PC-3 (cell line): ENCODE measurements at regions not wholly inside any gene's neighbourhood (a gene's known extent, or its start where the extent isn't known, plus 50 kb on each side); places are given as distances from the start of the nearest gene placed in this dataset.

Experiments used
- ATAC-seq: fragments of 200-7000 bp; cut with Tn5 transposase; 2 replicates; pipeline ENCODE4 v1.9.1; 2020; ENCODE audit warnings: mild to moderate bottlenecking, moderate library complexity
- BruUV-seq: library from RNA; stranded (reverse); fragments of 400-500 nt; replicated peaks from 2 replicates; lab custom pipeline; 2021; lab: Mats Ljungman, UMichigan
- CTCF ChIA-PET: fragments of 300-600 bp; sonication (Branson Sonifier 250); formaldehyde crosslinking; loops from one replicate; lab custom pipeline; 2022; ENCODE audit warnings: antibody characterized with exemption; lab: Charles Lee
- POLR2A ChIA-PET: fragments of 300-600 bp; sonication (Branson Sonifier 250); formaldehyde crosslinking; loops from one replicate; lab custom pipeline; 2022; ENCODE audit warnings: antibody characterized with exemption; ENCODE audit not compliant: unreplicated experiment; lab: Charles Lee
- DNase-seq: peaks from one replicate; pipeline ENCODE4 v3.0.0-alpha.2; 2015
- H2AFZ ChIP-seq: fragments of 300-600 bp; sonication (generic); 2 replicates; pipeline ENCODE4 v1.6.0; 2016; ENCODE audit warnings: antibody characterized with exemption, low read length
- H3F3A ChIP-seq: fragments of 300-600 bp; sonication (generic); one replicate; pipeline ENCODE4 v1.6.0; 2017; ENCODE audit warnings: antibody characterized with exemption, low read length, control low read depth, mild to moderate bottlenecking; ENCODE audit not compliant: unreplicated experiment
- H3K27ac ChIP-seq: fragments of 300-600 bp; sonication (generic); 2 replicates; pipeline ENCODE4 v1.5.1; 2016; ENCODE audit warnings: mild to moderate bottlenecking, low read length
- H3K27me3 ChIP-seq: fragments of 300-600 bp; sonication (generic); 2 replicates; pipeline ENCODE4 v1.6.1; 2016; ENCODE audit warnings: low read length, mixed read lengths
- H3K36me3 ChIP-seq: fragments of 300-600 bp; sonication (generic); 2 replicates; pipeline ENCODE4 v1.6.1; 2016; ENCODE audit warnings: low read depth, mixed run types, low read length, mixed read lengths
- H3K4me1 ChIP-seq: fragments of 300-600 bp; sonication (generic); 2 replicates; pipeline ENCODE4 v1.5.1; 2016; ENCODE audit warnings: low read length; ENCODE audit not compliant: insufficient read depth
- H3K4me2 ChIP-seq: fragments of 300-600 bp; sonication (generic); 2 replicates; pipeline ENCODE4 v1.6.0; 2016; ENCODE audit warnings: low read length
- H3K4me3 ChIP-seq: fragments of 300-600 bp; sonication (generic); 2 replicates; pipeline ENCODE4 v1.5.1; 2016; ENCODE audit warnings: mild to moderate bottlenecking, low read length, mixed read lengths
- H3K79me2 ChIP-seq: fragments of 300-600 bp; sonication (generic); 2 replicates; pipeline ENCODE4 v1.6.1; 2017; ENCODE audit warnings: low read length, mixed read lengths
- H3K9ac ChIP-seq: fragments of 300-600 bp; sonication (generic); 2 replicates; pipeline ENCODE4 v1.6.0; 2016; ENCODE audit warnings: mild to moderate bottlenecking, low read length
- H3K9me2 ChIP-seq: fragments of 300-600 bp; sonication (generic); replicated peaks from 2 replicates; pipeline ENCODE4 v1.6.1; 2016; ENCODE audit warnings: mixed run types, low read length, mixed read lengths
- H3K9me3 ChIP-seq: fragments of 300-600 bp; sonication (generic); 2 replicates; pipeline ENCODE4 v1.6.1; 2016; ENCODE audit warnings: low read length, mixed read lengths
- H4K20me1 ChIP-seq: fragments of 300-600 bp; sonication (generic); 2 replicates; pipeline ENCODE4 v1.6.1; 2016; ENCODE audit warnings: low read length, mixed read lengths
- CTCF ChIP-seq: fragments of 300-600 bp; sonication (generic); conservative IDR thresholded peaks from 2 replicates; pipeline ENCODE4 v1.5.1; 2017; ENCODE audit warnings: antibody characterized with exemption, low read depth, mild to moderate bottlenecking, low read length
- EZH2 ChIP-seq: fragments of 300-600 bp; sonication (generic); IDR thresholded peaks from one replicate; pipeline ENCODE4 v1.6.1; 2017; ENCODE audit warnings: antibody characterized with exemption, mild to moderate bottlenecking, low read length; ENCODE audit not compliant: unreplicated experiment
- EZH2phosphoT487 ChIP-seq: fragments of 300-600 bp; sonication (generic); IDR thresholded peaks from 2 replicates; pipeline ENCODE4 v1.6.1; 2018; ENCODE audit warnings: mild to moderate bottlenecking, antibody characterized with exemption, low read length, borderline replicate concordance
- intact Hi-C: fragments of 100-400 bp; cut with micrococcal nuclease; formaldehyde crosslinking; loops from 2 replicates; pipeline ENCODE4 v1.9.0; 2023

GRCh38 chr7:37504801-37505200, 56.1 kb upstream of the ELMO1 start:
- Histone ChIP-seq H3K4me3 (no peak overlapping the region), H3K4me1 (no peaks in the 10 kb centered on the region), H3F3A (no peaks in the 10 kb centered on the region), H3K9ac (no peak overlapping the region), H3K79me2 (no peaks in the 10 kb centered on the region), H2AFZ (no peak overlapping the region), H3K27me3 (no peaks in the 10 kb centered on the region), H4K20me1 (no peaks in the 10 kb centered on the region), H3K9me2 (no peaks in the 10 kb centered on the region), H3K9me3 (no peaks in the 10 kb centered on the region), H3K27ac (no peak overlapping the region), H3K36me3 (no peaks in the 10 kb centered on the region), H3K4me2 (no peak overlapping the region)
- BruUV-seq: no TSS peak
- TF ChIP-seq CTCF (no peak), EZH2 (no peak), EZH2phosphoT487 (no peak)
- CTCF ChIA-PET: no interaction called here
- POLR2A ChIA-PET: no interaction called here
- intact Hi-C loops: no loop called here
- ATAC-seq: no peak
- no peak for DNase-seq

GRCh38 chr7:37505750-37506353, 57.2 kb upstream of the ELMO1 start:
- H3K79me2 ChIP-seq: no peaks in the 10 kb centered on the region
- H3K27me3 ChIP-seq: no peaks in the 10 kb centered on the region
- H3K27ac ChIP-seq: no peak overlapping the region
- no peaks in the 10 kb centered on the region for H3K9me3 ChIP-seq
- DNase-seq (no peak), ATAC-seq (no peak)
- CTCF ChIA-PET: no interaction called here
- no peak overlapping the region for H3K4me3 ChIP-seq
- H3K4me2 ChIP-seq: no peak overlapping the region
- intact Hi-C loops: no loop called here
- H4K20me1 ChIP-seq: no peaks in the 10 kb centered on the region
- no peak overlapping the region for H3K9ac ChIP-seq
- H3K36me3 ChIP-seq: no peaks in the 10 kb centered on the region; the same call in 1 of the 2 replicates
- POLR2A ChIA-PET: no interaction called here
- H2AFZ ChIP-seq: no peak overlapping the region
- no peaks in the 10 kb centered on the region for H3K9me2 ChIP-seq
- no peaks in the 10 kb centered on the region for H3F3A ChIP-seq
- TF ChIP-seq EZH2phosphoT487 (no peak), EZH2 (no peak), CTCF (no peak)
- no peaks in the 10 kb centered on the region for H3K4me1 ChIP-seq
- BruUV-seq: no TSS peak

- Histone ChIP-seq H3K79me2 (no peaks in the 10 kb centered on the region), H3K4me3 (no peak overlapping the region), H3K4me2 (no peak overlapping the region), H3K36me3 (no peaks in the 10 kb centered on the region; the same call in 1 of the 2 replicates), H3K27me3 (no peaks in the 10 kb centered on the region), H3K9ac (no peak overlapping the region), H3K9me2 (no peaks in the 10 kb centered on the region), H2AFZ (no peak overlapping the region), H3K9me3 (no peaks in the 10 kb centered on the region), H3F3A (no peaks in the 10 kb centered on the region), H4K20me1 (no peaks in the 10 kb centered on the region), H3K27ac (no peak overlapping the region), H3K4me1 (no peaks in the 10 kb centered on the region)
- ATAC-seq: no peak
- TF ChIP-seq CTCF: no peak
- no peak for TF ChIP-seq EZH2
- TF ChIP-seq EZH2phosphoT487: no peak
- intact Hi-C loops: no loop called here
- CTCF ChIA-PET: no interaction called here
- POLR2A ChIA-PET: no interaction called here
- no TSS peak for BruUV-seq
- DNase-seq: no peak
These were observed 59.5 kb upstream of the ELMO1 start for GRCh38 chr7:37508118-37508517.
